Right lobe of liver (tissue), 4 donors: ENCODE measurements at regions not wholly inside any gene's neighbourhood (a gene's known extent, or its start where the extent isn't known, plus 50 kb on each side); places are given as distances from the start of the nearest gene placed in this dataset.

Source experiments
- POLR2A ChIP-seq: fragments of 450-650 bp; IDR thresholded peaks from one replicate; pipeline ENCODE4 v1.6.1; 2017; ENCODE audit warnings: antibody characterized with exemption, mild to moderate bottlenecking
- TF ChIP-seq, protein P1 (sequence below), 4 donors: fragments of 200-600 bp in 3 of 4; fragments of 450-650 bp in 1 of 4; IDR thresholded peaks; one replicate each; pipeline versions ENCODE4 v1.5.1 to v1.8.0; 2016 to 2022; ENCODE audit warnings: antibody characterized with exemption in 4 of 4, mild to moderate bottlenecking in 2 of 4
- donor health status: DM: no; HTN: no; CAD: no.
- donor health status: DM: no; HTN: no; CAD: no.
- donor health status: DM: no; HTN: yes; CAD: no.

DNA sequence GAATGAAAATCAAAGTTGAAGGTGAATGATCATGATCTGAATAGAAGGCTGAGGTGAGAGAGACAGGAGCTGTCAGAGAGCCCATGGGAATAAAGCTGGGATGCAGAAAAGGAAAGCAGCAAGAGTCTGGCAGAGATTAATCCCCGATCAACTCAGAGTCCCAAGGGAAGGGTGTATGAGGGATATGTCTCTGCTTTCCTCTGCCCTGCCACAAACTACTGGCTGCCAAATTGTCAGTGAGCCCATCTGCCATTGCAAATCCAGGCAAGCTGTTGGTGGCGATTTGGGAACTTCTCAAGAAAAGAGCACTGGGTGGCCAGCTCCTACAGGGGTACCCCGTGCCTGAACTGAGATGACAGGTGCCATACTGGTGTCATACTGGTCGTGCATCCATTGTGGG is 705.5 kb upstream of the MAN1A1 start:
- TF ChIP-seq, protein P1, sequence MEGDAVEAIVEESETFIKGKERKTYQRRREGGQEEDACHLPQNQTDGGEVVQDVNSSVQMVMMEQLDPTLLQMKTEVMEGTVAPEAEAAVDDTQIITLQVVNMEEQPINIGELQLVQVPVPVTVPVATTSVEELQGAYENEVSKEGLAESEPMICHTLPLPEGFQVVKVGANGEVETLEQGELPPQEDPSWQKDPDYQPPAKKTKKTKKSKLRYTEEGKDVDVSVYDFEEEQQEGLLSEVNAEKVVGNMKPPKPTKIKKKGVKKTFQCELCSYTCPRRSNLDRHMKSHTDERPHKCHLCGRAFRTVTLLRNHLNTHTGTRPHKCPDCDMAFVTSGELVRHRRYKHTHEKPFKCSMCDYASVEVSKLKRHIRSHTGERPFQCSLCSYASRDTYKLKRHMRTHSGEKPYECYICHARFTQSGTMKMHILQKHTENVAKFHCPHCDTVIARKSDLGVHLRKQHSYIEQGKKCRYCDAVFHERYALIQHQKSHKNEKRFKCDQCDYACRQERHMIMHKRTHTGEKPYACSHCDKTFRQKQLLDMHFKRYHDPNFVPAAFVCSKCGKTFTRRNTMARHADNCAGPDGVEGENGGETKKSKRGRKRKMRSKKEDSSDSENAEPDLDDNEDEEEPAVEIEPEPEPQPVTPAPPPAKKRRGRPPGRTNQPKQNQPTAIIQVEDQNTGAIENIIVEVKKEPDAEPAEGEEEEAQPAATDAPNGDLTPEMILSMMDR (IDR thresholded peaks at IDR 0.05), result no peak
- no peak for TF ChIP-seq POLR2A
